T-helper 2 cell treated with Interferon-gamma antibody and Interleukin-4, amounts not matched to agents 5 μg/mL and 100 μg/mL, for 36 hours (primary cell): ENCODE measurements at regions not wholly inside any gene's neighbourhood (a gene's known extent, or its start where the extent isn't known, plus 50 kb on each side); places are given as distances from the start of the nearest gene placed in this dataset.
"Not testable (repeated sequence)": the region's sequence is repeated elsewhere in the genome, so short reads cannot be mapped to it uniquely, and the experiment has no call there.

Experiments
- DNase-seq: peaks from one replicate; pipeline ENCODE4 v3.0.0; 2021; ENCODE audit warnings: low spot score
- H3K27ac Mint-ChIP-seq: one replicate; pipeline ENCODE4 v1.8.0; 2021; ENCODE audit warnings: mild to moderate bottlenecking, mixed read lengths
- H3K27me3 Mint-ChIP-seq: one replicate; pipeline ENCODE4 v1.8.0; 2021; ENCODE audit warnings: low read depth, mixed read lengths
- H3K36me3 Mint-ChIP-seq: one replicate; pipeline ENCODE4 v1.8.0; 2021; ENCODE audit warnings: low read depth, mixed read lengths
- H3K4me1 Mint-ChIP-seq: one replicate; pipeline ENCODE4 v1.8.0; 2021; ENCODE audit warnings: low read depth, mixed read lengths
- H3K4me3 Mint-ChIP-seq: one replicate; pipeline ENCODE4 v1.8.0; 2022; ENCODE audit warnings: mild to moderate bottlenecking, moderate library complexity, mixed read lengths
- H3K9me3 Mint-ChIP-seq: one replicate; pipeline ENCODE4 v1.8.0; 2021; ENCODE audit warnings: mixed read lengths

DNA sequence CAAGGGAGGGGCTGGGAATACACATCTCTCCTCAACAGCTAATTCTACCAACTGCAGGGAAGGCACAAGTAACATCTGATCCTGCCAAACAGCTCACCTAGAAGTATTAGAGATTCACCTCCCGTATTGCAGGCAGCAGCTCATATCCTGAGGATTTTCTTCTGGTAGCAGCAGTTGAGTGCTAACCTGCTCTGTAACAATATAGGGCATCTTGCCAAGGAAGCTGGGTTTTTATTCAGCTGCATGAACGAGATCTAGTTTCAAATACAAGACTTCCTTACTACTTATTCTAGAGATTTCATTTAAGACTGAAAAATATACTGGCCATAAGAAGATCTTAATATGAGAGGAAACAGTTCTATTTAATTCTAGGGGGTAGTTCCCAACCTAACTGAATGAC lies 261.4 kb upstream of the USP15 start:
- H3K27ac Mint-ChIP-seq = no peak overlapping the region
- H3K4me3 Mint-ChIP-seq = no peak overlapping the region
- H3K27me3 Mint-ChIP-seq = peaks cover 3% of the 10 kb centered on the region
- DNase-seq = no peak
- H3K4me1 Mint-ChIP-seq = no peaks in the 10 kb centered on the region
- no peaks in the 10 kb centered on the region for H3K9me3 Mint-ChIP-seq
- H3K36me3 Mint-ChIP-seq = no peaks in the 10 kb centered on the region

DNA sequence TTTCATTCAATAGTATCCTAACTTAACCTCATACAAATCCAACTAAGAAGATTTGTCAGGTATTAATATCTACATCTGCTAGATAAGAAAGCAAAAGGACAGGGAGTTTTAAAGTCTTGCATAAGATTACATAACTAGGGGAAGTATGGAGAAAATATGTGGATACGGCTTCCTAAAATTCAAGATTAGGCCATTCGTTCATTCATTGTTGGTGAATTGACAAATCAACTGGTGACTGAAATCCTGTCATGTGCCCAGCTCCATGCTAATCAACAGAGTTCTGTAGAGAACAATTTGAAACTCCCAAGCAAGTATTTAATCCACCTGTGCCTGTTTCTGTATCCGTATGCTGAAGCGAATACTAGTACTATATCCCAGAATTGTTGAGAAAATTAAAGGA lies 260.9 kb upstream of the USP15 start:
- Mint-ChIP-seq H3K9me3 (no peaks in the 10 kb centered on the region), H3K4me3 (no peak overlapping the region), H3K4me1 (no peaks in the 10 kb centered on the region), H3K27ac (no peak overlapping the region), H3K27me3 (peaks cover 3% of the 10 kb centered on the region), H3K36me3 (no peaks in the 10 kb centered on the region)
- no peak for DNase-seq

DNA sequence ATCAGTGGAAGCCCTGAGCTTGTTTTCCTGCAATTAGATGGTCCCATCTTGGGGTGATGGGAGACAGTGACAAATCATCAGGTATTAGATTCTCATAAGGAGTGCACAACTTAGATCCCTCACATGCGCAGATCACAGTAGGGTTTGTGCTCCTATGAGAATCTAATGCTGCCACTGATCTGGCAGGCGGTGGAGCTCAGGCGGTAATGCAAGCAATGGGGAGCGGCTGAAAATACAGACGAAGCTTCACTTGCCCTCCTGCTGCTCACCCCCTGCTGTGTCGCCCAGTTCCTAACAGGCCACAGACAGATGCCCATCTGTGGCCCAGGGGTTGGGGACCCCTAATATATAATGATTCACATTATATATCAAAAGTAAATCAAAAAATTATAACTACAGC lies 258.8 kb upstream of the USP15 start:
- no peak for DNase-seq
- H3K36me3 Mint-ChIP-seq = no peaks in the 10 kb centered on the region
- H3K27ac Mint-ChIP-seq = no peak overlapping the region
- H3K4me3 Mint-ChIP-seq = no peak overlapping the region
- H3K4me1 Mint-ChIP-seq = no peaks in the 10 kb centered on the region
- peaks cover 3% of the 10 kb centered on the region for H3K27me3 Mint-ChIP-seq
- no peaks in the 10 kb centered on the region for H3K9me3 Mint-ChIP-seq

DNA sequence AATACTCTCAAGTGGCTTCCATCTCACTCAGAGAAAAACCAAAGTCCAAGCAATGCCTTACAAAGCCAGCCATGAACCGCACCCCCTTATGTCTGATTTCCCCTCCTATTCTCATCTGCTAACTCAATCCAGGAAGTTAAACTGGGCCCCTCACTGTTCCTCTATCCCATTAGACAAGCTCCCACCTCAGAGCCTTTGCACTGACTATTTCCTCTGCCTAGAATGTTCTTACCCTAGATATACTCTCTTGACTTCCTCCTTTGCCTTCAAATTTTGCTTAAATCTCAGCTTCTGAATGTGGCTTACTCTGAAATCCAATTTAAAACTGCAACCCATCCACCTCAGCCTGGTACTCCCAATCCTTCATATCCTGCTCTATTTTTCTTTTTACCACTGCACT lies 257.0 kb upstream of the USP15 start:
- no peaks in the 10 kb centered on the region for H3K4me1 Mint-ChIP-seq
- H3K4me3 Mint-ChIP-seq = no peak overlapping the region
- no peaks in the 10 kb centered on the region for H3K36me3 Mint-ChIP-seq
- H3K27ac Mint-ChIP-seq = no peak overlapping the region
- H3K27me3 Mint-ChIP-seq = no peaks in the 10 kb centered on the region
- H3K9me3 Mint-ChIP-seq = no peaks in the 10 kb centered on the region
- DNase-seq = no peak

DNA sequence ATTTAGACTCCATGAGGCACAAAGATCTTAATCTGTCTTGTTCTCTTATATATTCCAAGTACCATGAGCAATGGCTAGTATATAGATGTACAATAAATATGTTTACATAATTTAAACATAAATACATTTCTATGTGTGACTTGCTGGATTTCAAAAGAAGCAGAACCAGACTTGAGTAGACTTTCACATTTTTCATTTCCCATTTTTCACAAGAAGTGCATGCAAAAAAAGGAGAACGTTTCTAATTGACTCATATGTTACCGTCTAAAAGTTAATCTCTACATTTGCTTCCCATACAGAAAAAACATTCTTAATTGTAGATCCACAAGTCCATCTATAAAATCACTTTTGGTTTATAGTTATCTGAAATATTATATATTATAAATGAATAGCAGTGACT lies 256.5 kb upstream of the USP15 start:
- Mint-ChIP-seq H3K4me1 (no peaks in the 10 kb centered on the region), H3K27me3 (no peaks in the 10 kb centered on the region), H3K9me3 (no peaks in the 10 kb centered on the region), H3K27ac (no peak overlapping the region), H3K36me3 (no peaks in the 10 kb centered on the region), H3K4me3 (no peak overlapping the region)
- no peak for DNase-seq

DNA sequence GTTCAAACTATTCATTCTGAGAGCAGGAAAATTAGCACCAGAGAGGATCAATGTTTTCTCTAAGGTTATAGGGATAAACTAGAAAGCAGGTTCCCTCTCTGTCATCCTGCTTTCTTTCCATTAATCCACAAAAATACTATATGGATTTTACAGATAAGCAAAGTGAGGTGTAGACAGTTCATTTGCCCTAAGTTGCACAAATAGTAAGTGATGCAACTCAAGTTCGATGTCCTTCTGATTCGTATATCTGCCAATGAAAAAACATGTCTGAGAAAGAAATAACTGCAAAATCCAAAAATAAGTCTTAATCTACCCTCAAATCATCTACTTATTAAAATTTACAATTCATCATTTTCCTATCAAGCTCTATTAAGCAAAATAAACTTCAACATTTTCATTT lies 254.6 kb upstream of the USP15 start:
- no peaks in the 10 kb centered on the region for H3K4me1 Mint-ChIP-seq
- no peaks in the 10 kb centered on the region for H3K36me3 Mint-ChIP-seq
- H3K27ac Mint-ChIP-seq = no peak overlapping the region
- H3K4me3 Mint-ChIP-seq = no peak overlapping the region
- DNase-seq = no peak
- H3K27me3 Mint-ChIP-seq = no peaks in the 10 kb centered on the region
- H3K9me3 Mint-ChIP-seq = no peaks in the 10 kb centered on the region

DNA sequence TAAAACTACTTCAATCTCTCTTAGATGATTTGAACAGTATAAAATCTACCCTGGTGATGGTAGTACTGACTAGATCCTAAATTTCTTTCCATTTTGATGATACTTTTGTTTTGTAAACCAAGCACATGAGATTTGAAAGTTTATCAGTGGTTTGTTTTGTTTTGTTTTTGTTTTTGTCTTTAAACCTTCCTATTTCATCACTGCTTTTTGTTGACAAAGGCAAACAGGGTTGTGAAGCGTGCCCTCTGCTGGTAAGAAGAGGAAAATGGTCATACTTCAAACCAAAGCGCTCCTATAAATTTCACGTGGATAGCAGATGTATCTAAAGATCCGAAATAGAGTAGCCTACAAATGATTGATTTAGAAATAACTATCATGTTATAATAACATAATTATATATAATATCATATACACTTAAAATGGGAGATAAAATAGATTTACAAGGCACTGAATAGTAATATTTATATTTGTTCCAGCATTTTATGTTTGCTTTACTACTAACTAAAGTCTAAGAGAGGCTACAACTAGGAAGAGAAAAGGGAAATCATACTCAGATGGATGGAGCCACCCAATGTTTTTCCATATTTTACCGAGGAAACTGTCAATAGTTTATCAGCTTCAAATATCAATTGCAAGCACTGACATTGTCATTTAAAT lies 254.0 kb upstream of the USP15 start:
- no peak for DNase-seq
- no peaks in the 10 kb centered on the region for H3K36me3 Mint-ChIP-seq
- H3K9me3 Mint-ChIP-seq = no peaks in the 10 kb centered on the region
- no peaks in the 10 kb centered on the region for H3K4me1 Mint-ChIP-seq
- H3K27ac Mint-ChIP-seq = no peak overlapping the region
- no peaks in the 10 kb centered on the region for H3K27me3 Mint-ChIP-seq
- H3K4me3 Mint-ChIP-seq = no peak overlapping the region

DNA sequence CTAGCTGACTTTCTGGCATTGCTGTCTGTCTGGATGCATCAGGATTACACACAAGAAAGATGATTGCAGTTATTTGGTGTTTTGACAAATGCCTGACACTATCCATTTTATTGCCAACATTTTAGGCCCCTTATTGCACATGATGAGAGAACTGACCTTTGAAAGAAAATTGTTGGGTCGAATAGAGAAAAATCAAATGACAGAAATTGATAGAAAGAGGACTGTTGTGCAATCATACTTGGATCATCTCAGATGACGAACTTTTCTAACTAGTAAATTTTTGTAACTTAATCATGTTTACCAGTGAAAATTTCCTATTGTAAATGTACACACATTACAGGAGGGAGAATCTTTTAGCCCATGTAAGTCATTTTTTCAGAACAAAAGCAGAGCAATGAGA lies 251.5 kb upstream of the USP15 start:
- DNase-seq = no peak
- no peak overlapping the region for H3K4me3 Mint-ChIP-seq
- no peaks in the 10 kb centered on the region for H3K9me3 Mint-ChIP-seq
- H3K4me1 Mint-ChIP-seq = no peaks in the 10 kb centered on the region
- H3K27ac Mint-ChIP-seq = no peak overlapping the region
- no peaks in the 10 kb centered on the region for H3K27me3 Mint-ChIP-seq
- H3K36me3 Mint-ChIP-seq = no peaks in the 10 kb centered on the region

DNA sequence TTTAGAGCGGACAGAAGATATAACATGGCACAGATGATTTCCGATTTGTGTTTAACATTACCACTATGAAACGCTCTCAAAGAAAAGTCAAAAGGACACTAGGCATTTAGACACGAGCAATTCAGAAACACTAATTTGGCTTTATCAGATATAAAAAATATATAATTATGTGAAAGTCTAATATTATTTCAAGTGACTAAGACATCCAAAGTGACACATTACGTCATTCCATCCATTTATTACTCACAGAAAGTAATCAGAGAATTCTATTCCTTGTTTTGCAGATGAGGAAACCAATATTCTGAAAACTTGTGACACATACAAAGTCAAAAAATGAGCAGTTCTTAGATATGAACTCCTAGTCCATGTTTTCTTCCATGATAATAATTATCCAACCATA lies 250.8 kb upstream of the USP15 start:
- Mint-ChIP-seq H3K36me3 (no peaks in the 10 kb centered on the region), H3K9me3 (no peaks in the 10 kb centered on the region), H3K4me1 (no peaks in the 10 kb centered on the region), H3K27ac (no peak overlapping the region), H3K4me3 (no peak overlapping the region), H3K27me3 (no peaks in the 10 kb centered on the region)
- DNase-seq = no peak

DNA sequence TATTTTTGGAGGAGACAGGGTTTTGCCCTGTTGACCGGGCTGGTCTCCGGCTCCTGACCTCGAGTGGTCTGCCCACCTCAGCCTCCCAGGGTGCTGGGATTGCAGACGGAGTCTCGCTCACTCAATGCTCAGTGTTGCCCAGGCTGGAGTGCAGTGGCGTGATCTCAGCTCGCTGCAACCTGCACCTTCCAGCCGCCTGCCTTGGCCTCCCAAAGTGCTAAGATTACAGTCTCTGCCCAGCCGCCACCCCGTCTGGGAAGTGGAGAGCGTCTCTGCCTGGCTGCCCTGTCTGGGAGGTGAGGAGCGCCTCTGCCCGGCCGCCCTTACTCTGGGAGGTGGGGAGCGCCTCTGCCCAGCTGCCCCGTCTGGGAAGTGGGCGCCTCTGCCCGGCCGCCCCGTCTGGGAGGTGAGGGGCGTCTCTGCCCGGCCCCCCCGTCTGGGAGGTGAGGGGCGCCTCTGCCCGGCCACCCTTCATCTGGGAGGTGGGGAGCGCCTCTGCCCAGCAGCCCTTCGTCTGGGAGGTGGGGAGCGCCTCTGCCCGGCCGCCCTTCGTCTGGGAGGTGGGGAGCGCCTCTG lies 249.8 kb upstream of the USP15 start:
- not testable (repeated sequence) for H3K4me1 Mint-ChIP-seq, H3K27me3 Mint-ChIP-seq, H3K27ac Mint-ChIP-seq, H3K4me3 Mint-ChIP-seq, DNase-seq, H3K36me3 Mint-ChIP-seq, H3K9me3 Mint-ChIP-seq

DNA sequence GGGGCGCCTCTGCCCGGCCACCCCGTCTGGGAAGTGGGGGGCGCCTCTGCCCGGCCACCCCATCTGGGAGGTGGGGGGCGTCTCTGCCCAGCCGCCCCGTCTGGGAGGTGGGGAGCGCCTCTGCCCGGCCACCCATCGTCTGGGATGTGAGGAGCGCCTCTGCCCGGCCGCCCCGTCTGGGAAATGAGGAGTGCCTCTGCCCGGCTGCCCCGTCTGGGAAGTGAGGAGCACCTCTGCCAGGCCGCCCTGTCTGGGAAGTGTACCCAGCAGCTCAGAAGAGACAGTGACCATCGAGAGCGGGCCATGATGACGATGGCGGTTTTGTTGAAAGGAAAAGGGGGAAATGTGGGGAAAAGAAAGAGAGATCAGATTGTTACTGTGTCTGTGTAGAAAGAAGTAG lies 249.2 kb upstream of the USP15 start:
- not testable (repeated sequence) for H3K9me3 Mint-ChIP-seq, H3K36me3 Mint-ChIP-seq

DNA sequence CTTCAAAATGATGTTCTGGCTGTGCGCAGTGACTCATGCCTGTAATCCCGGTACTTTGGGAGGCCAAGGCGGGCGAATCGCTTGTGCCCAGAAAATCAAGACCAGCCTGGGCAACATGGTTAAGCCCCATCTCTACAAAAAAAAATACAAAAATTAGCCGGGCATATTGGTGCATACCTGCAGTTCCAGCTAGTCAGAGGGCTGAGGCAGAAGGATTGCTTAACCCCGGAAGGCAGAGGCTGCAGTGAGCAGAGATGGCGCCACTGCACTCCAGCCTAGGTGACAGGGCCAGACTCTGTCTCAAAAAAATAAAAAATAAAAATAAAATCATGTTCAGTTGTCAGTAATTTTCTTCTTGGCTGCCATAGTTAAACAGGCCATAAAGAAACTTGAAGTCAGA lies 245.9 kb upstream of the USP15 start:
- no peaks in the 10 kb centered on the region for H3K27me3 Mint-ChIP-seq
- no peaks in the 10 kb centered on the region for H3K36me3 Mint-ChIP-seq
- no peaks in the 10 kb centered on the region for H3K9me3 Mint-ChIP-seq
- no peaks in the 10 kb centered on the region for H3K4me1 Mint-ChIP-seq
- no peak overlapping the region for H3K27ac Mint-ChIP-seq
- no peak for DNase-seq
- H3K4me3 Mint-ChIP-seq = no peak overlapping the region

More for the DNA sequence above, 249.2 kb upstream of the USP15 start:
- H3K4me3 Mint-ChIP-seq, H3K27me3 Mint-ChIP-seq, DNase-seq, H3K4me1 Mint-ChIP-seq, H3K27ac Mint-ChIP-seq: not testable (repeated sequence)

DNA sequence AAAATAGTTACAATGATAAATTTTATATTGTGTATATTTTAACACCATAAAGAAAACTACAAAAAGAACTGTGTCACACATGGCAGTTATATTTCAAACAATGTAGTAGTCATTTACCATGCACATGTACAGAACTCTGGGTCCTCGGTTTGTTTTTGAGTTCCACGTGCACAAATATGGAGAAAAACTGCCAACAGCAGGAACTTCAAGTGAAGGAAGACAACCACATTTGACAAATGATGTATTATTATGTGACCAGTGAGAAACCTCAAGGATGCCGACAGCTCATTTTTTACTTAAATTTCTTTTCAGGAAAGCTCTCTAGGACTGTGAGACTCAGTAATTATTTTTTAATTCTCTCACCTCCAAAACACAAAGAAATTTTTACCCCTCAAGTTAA lies 244.2 kb upstream of the USP15 start:
- no peaks in the 10 kb centered on the region for H3K27me3 Mint-ChIP-seq
- no peak overlapping the region for H3K4me3 Mint-ChIP-seq
- H3K36me3 Mint-ChIP-seq = no peaks in the 10 kb centered on the region
- no peak for DNase-seq
- no peaks in the 10 kb centered on the region for H3K9me3 Mint-ChIP-seq
- no peaks in the 10 kb centered on the region for H3K4me1 Mint-ChIP-seq
- H3K27ac Mint-ChIP-seq = no peak overlapping the region

DNA sequence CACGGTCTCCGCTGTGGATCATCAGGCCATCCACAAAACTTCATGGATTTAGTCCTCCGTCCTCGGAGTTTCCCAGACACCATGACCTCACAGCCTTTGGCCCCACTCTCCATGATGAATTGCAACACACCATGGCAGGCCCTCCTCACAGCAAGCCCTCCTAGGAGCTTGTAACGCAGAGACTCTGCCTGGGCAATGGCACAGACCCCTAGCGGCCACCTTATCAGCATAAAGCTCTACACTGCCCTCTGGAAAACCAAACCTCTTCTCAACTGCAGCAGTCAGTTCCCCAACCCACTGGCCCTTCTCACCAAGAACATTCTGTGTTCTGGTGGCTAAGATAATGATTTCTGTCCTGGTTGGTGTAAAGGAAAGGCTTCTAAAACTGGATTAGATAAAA lies 238.4 kb upstream of the USP15 start:
- no peaks in the 10 kb centered on the region for H3K4me1 Mint-ChIP-seq
- H3K36me3 Mint-ChIP-seq = no peaks in the 10 kb centered on the region
- H3K9me3 Mint-ChIP-seq = no peaks in the 10 kb centered on the region
- H3K27me3 Mint-ChIP-seq = no peaks in the 10 kb centered on the region
- no peak overlapping the region for H3K27ac Mint-ChIP-seq
- no peak for DNase-seq
- no peak overlapping the region for H3K4me3 Mint-ChIP-seq

DNA sequence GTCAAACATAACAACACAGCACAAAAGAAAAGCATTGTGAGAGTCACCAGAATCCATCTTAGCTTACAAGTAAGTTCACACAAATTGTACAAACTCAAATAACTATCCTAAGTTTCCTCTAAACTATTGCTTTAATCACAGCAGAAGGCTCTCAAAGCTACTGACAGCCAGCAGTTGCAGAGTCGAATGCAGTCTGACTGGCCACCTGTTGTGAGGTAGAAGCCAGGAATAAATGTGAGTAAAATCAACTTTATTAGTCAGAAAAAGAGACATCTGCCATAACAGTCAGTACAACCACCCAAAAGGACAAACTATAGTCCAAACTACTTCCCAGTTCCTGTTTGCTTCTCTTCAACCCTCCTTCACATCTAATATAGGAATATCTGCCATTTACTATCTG lies 231.7 kb upstream of the USP15 start:
- H3K9me3 Mint-ChIP-seq = no peaks in the 10 kb centered on the region
- H3K36me3 Mint-ChIP-seq = no peaks in the 10 kb centered on the region
- no peak overlapping the region for H3K27ac Mint-ChIP-seq
- DNase-seq = no peak
- no peak overlapping the region for H3K4me3 Mint-ChIP-seq
- H3K4me1 Mint-ChIP-seq = no peaks in the 10 kb centered on the region
- no peaks in the 10 kb centered on the region for H3K27me3 Mint-ChIP-seq
